B cell (primary cell): ENCODE measurements at regions not wholly inside any gene's neighbourhood (a gene's known extent, or its start where the extent isn't known, plus 50 kb on each side); places are given as distances from the start of the nearest gene placed in this dataset.

Experiments
- CTCF ChIP-seq: fragments of 200-600 bp; IDR thresholded peaks from one replicate; pipeline ENCODE4 v1.8.0; 2022; ENCODE audit warnings: antibody characterized with exemption, mild to moderate bottlenecking
- EZH2 ChIP-seq: IDR thresholded peaks from 2 replicates; pipeline ENCODE4 v1.6.1; 2012; ENCODE audit warnings: borderline replicate concordance, low read depth, mild to moderate bottlenecking, moderate library complexity, low read length; ENCODE audit not compliant: insufficient read depth, poor library complexity, severe bottlenecking

GRCh38 chr6:67888546-67888885 lies 746.6 kb upstream of the ADGRB3 start:
- TF ChIP-seq CTCF (no peak), EZH2 (no peak)
